ENCODE measurements at regions not wholly inside any gene's neighbourhood (a gene's known extent, or its start where the extent isn't known, plus 50 kb on each side); places are given as distances from the start of the nearest gene placed in this dataset.
"Not testable (repeated sequence)": the region's sequence is repeated elsewhere in the genome, so short reads cannot be mapped to it uniquely, and the experiment has no call there.

- ATAC-seq (no peak), DNase-seq (no peak)
- H3K9me3 Mint-ChIP-seq = peaks cover 5% of the 10 kb centered on the region
- H3K36me3 Mint-ChIP-seq (ENCODE audit: insufficient read depth) = no peaks in the 10 kb centered on the region
- no peaks in the 10 kb centered on the region for H3K4me1 Mint-ChIP-seq (ENCODE audit: low read depth)
- H3K27me3 Mint-ChIP-seq (ENCODE audit: low read depth) = no peaks in the 10 kb centered on the region
- H3K4me3 Mint-ChIP-seq = no peak overlapping the region
Observed at GRCh38 chr14:38973083-38973700, 129.8 kb downstream of the SEC23A start.

- Mint-ChIP-seq H3K9me3 (no peaks in the 10 kb centered on the region), H3K4me1 (ENCODE audit: low read depth) (no peaks in the 10 kb centered on the region), H3K27me3 (ENCODE audit: low read depth) (no peaks in the 10 kb centered on the region), H3K36me3 (ENCODE audit: insufficient read depth) (no peaks in the 10 kb centered on the region), H3K4me3 (no peak overlapping the region)
- DNase-seq (no peak), ATAC-seq (no peak)
Observed at GRCh38 chr14:38972511-38972910, 130.5 kb downstream of the SEC23A start.

- H3K27me3 Mint-ChIP-seq (ENCODE audit: low read depth) = peaks cover 1% of the 10 kb centered on the region
- ATAC-seq (no peak), DNase-seq (no peak)
Observed at GRCh38 chr14:38971258-38971921, 131.6 kb downstream of the SEC23A start.

GRCh38 chr14:38964630-38965029 lies 138.4 kb downstream of the SEC23A start:
- no peaks in the 10 kb centered on the region for H3K36me3 Mint-ChIP-seq (ENCODE audit: insufficient read depth)
- no peak overlapping the region for H3K4me3 Mint-ChIP-seq
- no peaks in the 10 kb centered on the region for H3K9me3 Mint-ChIP-seq
- DNase-seq (no peak), ATAC-seq (no peak)
- H3K4me1 Mint-ChIP-seq (ENCODE audit: low read depth) = no peaks in the 10 kb centered on the region
- peaks cover 1% of the 10 kb centered on the region for H3K27me3 Mint-ChIP-seq (ENCODE audit: low read depth)

More at GRCh38 chr14:38971258-38971921, 131.6 kb downstream of the SEC23A start:
- Mint-ChIP-seq H3K4me1 (ENCODE audit: low read depth) (no peaks in the 10 kb centered on the region), H3K9me3 (no peaks in the 10 kb centered on the region), H3K4me3 (no peak overlapping the region), H3K36me3 (ENCODE audit: insufficient read depth) (no peaks in the 10 kb centered on the region)

GRCh38 chr14:38960946-38961531 lies 142.0 kb downstream of the SEC23A start:
- DNase-seq (no peak), ATAC-seq (no peak)
- Mint-ChIP-seq H3K9me3 (no peaks in the 10 kb centered on the region), H3K4me3 (no peak overlapping the region), H3K36me3 (ENCODE audit: insufficient read depth) (no peaks in the 10 kb centered on the region), H3K4me1 (ENCODE audit: low read depth) (no peaks in the 10 kb centered on the region), H3K27me3 (ENCODE audit: low read depth) (no peaks in the 10 kb centered on the region)

- ATAC-seq = no peak
- Mint-ChIP-seq H3K9me3 (no peaks in the 10 kb centered on the region), H3K36me3 (ENCODE audit: insufficient read depth) (no peaks in the 10 kb centered on the region), H3K4me3 (no peak overlapping the region), H3K4me1 (ENCODE audit: low read depth) (no peaks in the 10 kb centered on the region), H3K27me3 (ENCODE audit: low read depth) (no peaks in the 10 kb centered on the region)
- DNase-seq = no peak
Observed at GRCh38 chr14:38959021-38959420, 144.0 kb downstream of the SEC23A start.

GRCh38 chr14:38958589-38958988 lies 144.4 kb downstream of the SEC23A start:
- Mint-ChIP-seq H3K27me3 (ENCODE audit: low read depth) (no peaks in the 10 kb centered on the region), H3K36me3 (ENCODE audit: insufficient read depth) (no peaks in the 10 kb centered on the region), H3K9me3 (no peaks in the 10 kb centered on the region), H3K4me1 (ENCODE audit: low read depth) (no peaks in the 10 kb centered on the region), H3K4me3 (no peak overlapping the region)
- DNase-seq (no peak), ATAC-seq (no peak)

GRCh38 chr14:38951451-38951850 lies 151.6 kb downstream of the SEC23A start:
- Mint-ChIP-seq H3K4me3 (no peak overlapping the region), H3K4me1 (ENCODE audit: low read depth) (no peaks in the 10 kb centered on the region), H3K9me3 (no peaks in the 10 kb centered on the region), H3K27me3 (ENCODE audit: low read depth) (no peaks in the 10 kb centered on the region), H3K36me3 (ENCODE audit: insufficient read depth) (no peaks in the 10 kb centered on the region)
- ATAC-seq = no peak
- no peak for DNase-seq

GRCh38 chr14:38950676-38951075 lies 152.4 kb downstream of the SEC23A start:
- Mint-ChIP-seq H3K4me1 (ENCODE audit: low read depth) (no peaks in the 10 kb centered on the region), H3K9me3 (no peaks in the 10 kb centered on the region), H3K27me3 (ENCODE audit: low read depth) (peaks cover 2% of the 10 kb centered on the region), H3K4me3 (no peak overlapping the region), H3K36me3 (ENCODE audit: insufficient read depth) (no peaks in the 10 kb centered on the region)
- DNase-seq (no peak), ATAC-seq (no peak)

- no peak overlapping the region for H3K4me3 Mint-ChIP-seq
- H3K9me3 Mint-ChIP-seq = no peaks in the 10 kb centered on the region
- DNase-seq (no peak), ATAC-seq (no peak)
- no peaks in the 10 kb centered on the region for H3K4me1 Mint-ChIP-seq (ENCODE audit: low read depth)
- peaks cover 2% of the 10 kb centered on the region for H3K27me3 Mint-ChIP-seq (ENCODE audit: low read depth)
- no peaks in the 10 kb centered on the region for H3K36me3 Mint-ChIP-seq (ENCODE audit: insufficient read depth)
Observed at GRCh38 chr14:38948576-38948975, 154.5 kb downstream of the SEC23A start.

- Mint-ChIP-seq H3K27me3 (ENCODE audit: low read depth) (peaks cover 2% of the 10 kb centered on the region), H3K36me3 (ENCODE audit: insufficient read depth) (no peaks in the 10 kb centered on the region), H3K4me1 (ENCODE audit: low read depth) (no peaks in the 10 kb centered on the region), H3K9me3 (no peaks in the 10 kb centered on the region), H3K4me3 (no peak overlapping the region)
- ATAC-seq (no peak), DNase-seq (no peak)
Observed at GRCh38 chr14:38948171-38948570, 154.9 kb downstream of the SEC23A start.

- no peak for DNase-seq
- H3K27me3 Mint-ChIP-seq (ENCODE audit: low read depth) = peaks cover 2% of the 10 kb centered on the region
Observed at GRCh38 chr14:38947343-38947742, 155.7 kb downstream of the SEC23A start.

GRCh38 chr14:38944691-38945090 lies 158.3 kb downstream of the SEC23A start:
- H3K36me3 Mint-ChIP-seq (ENCODE audit: insufficient read depth) = no peaks in the 10 kb centered on the region
- no peak overlapping the region for H3K4me3 Mint-ChIP-seq
- DNase-seq = no peak
- no peaks in the 10 kb centered on the region for H3K4me1 Mint-ChIP-seq (ENCODE audit: low read depth)
- peaks cover 2% of the 10 kb centered on the region for H3K27me3 Mint-ChIP-seq (ENCODE audit: low read depth)
- ATAC-seq = no peak
- no peaks in the 10 kb centered on the region for H3K9me3 Mint-ChIP-seq

More at GRCh38 chr14:38947343-38947742, 155.7 kb downstream of the SEC23A start:
- Mint-ChIP-seq H3K9me3 (no peaks in the 10 kb centered on the region), H3K4me3 (no peak overlapping the region), H3K4me1 (ENCODE audit: low read depth) (no peaks in the 10 kb centered on the region), H3K36me3 (ENCODE audit: insufficient read depth) (no peaks in the 10 kb centered on the region)
- ATAC-seq = no peak

GRCh38 chr14:38941488-38941887 lies 161.5 kb downstream of the SEC23A start:
- Mint-ChIP-seq H3K36me3 (ENCODE audit: insufficient read depth) (no peaks in the 10 kb centered on the region), H3K4me1 (ENCODE audit: low read depth) (no peaks in the 10 kb centered on the region), H3K27me3 (ENCODE audit: low read depth) (peaks cover 2% of the 10 kb centered on the region), H3K9me3 (no peaks in the 10 kb centered on the region), H3K4me3 (no peak overlapping the region)
- ATAC-seq (no peak), DNase-seq (no peak)

- not testable (repeated sequence) for DNase-seq; H3K9me3 Mint-ChIP-seq; H3K4me3 Mint-ChIP-seq; ATAC-seq; H3K36me3 Mint-ChIP-seq (ENCODE audit: insufficient read depth); H3K4me1 Mint-ChIP-seq (ENCODE audit: low read depth); H3K27me3 Mint-ChIP-seq (ENCODE audit: low read depth)
Observed at GRCh38 chr14:38932653-38933000, 170.4 kb downstream of the SEC23A start.

Data from activated T-cell treated with anti-CD3 and anti-CD28 coated beads, Interleukin-2, amount 50 U/mL, for 4 hours (primary cell).